ENCODE measurements at regions not wholly inside any gene's neighbourhood (a gene's known extent, or its start where the extent isn't known, plus 50 kb on each side); places are given as distances from the start of the nearest gene placed in this dataset.

DNA sequence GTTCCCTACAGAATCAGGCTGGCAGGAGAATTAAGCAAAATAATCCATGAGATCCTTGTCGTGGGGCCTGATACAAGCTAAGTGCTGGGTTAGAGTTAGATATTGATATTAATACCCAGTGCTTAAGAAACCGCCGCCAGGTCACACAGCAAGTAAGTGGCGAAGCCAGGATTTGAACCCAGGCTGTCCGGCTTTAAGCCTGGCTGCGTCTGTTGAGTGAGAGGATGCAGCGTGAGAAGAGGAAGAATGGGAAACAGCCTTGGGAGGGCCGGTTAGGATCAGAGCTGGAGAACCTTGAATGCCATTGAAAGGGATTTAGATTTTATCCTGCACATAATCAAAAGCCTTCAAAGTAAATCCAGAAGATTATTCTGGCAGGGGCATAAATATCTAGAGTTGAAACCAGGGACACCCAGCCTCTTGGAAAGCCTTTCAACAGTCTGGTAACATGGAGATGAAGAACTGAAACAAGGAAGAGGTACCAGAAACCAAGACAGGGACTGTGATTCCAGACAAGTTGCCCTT lies 64.8 kb upstream of the HELT start:
- TF ChIP-seq, protein P1, sequence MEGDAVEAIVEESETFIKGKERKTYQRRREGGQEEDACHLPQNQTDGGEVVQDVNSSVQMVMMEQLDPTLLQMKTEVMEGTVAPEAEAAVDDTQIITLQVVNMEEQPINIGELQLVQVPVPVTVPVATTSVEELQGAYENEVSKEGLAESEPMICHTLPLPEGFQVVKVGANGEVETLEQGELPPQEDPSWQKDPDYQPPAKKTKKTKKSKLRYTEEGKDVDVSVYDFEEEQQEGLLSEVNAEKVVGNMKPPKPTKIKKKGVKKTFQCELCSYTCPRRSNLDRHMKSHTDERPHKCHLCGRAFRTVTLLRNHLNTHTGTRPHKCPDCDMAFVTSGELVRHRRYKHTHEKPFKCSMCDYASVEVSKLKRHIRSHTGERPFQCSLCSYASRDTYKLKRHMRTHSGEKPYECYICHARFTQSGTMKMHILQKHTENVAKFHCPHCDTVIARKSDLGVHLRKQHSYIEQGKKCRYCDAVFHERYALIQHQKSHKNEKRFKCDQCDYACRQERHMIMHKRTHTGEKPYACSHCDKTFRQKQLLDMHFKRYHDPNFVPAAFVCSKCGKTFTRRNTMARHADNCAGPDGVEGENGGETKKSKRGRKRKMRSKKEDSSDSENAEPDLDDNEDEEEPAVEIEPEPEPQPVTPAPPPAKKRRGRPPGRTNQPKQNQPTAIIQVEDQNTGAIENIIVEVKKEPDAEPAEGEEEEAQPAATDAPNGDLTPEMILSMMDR (IDR thresholded peaks at IDR 0.05; ENCODE audit: unreplicated experiment) = no peak
- Mint-ChIP-seq H3K4me1 (peaks cover 5% of the 10 kb centered on the region), H3K4me3 (no peak overlapping the region), H3K36me3 (no peaks in the 10 kb centered on the region), H3K27me3 (ENCODE audit: low read depth) (peaks cover 25% of the 10 kb centered on the region), H3K27ac (no peak overlapping the region), H3K9me3 (no peaks in the 10 kb centered on the region)
- DNase-seq (ENCODE audit: low spot score in 2 of 2, unreplicated experiment in 2 of 2) = no peak

GRCh38 chr4:184953971-184954370 lies 64.3 kb upstream of the HELT start:
- no peaks in the 10 kb centered on the region for H3K36me3 Mint-ChIP-seq
- no peak overlapping the region for H3K4me3 Mint-ChIP-seq
- H3K27ac Mint-ChIP-seq = no peak overlapping the region
- peaks cover 20% of the 10 kb centered on the region for H3K27me3 Mint-ChIP-seq (ENCODE audit: low read depth)
- H3K9me3 Mint-ChIP-seq = no peaks in the 10 kb centered on the region
- H3K4me1 Mint-ChIP-seq = peaks cover 5% of the 10 kb centered on the region
- TF ChIP-seq, protein P1 (IDR thresholded peaks at IDR 0.05; ENCODE audit: unreplicated experiment) = no peak
- DNase-seq (ENCODE audit: low spot score in 2 of 2, unreplicated experiment in 2 of 2) = no peak

DNA sequence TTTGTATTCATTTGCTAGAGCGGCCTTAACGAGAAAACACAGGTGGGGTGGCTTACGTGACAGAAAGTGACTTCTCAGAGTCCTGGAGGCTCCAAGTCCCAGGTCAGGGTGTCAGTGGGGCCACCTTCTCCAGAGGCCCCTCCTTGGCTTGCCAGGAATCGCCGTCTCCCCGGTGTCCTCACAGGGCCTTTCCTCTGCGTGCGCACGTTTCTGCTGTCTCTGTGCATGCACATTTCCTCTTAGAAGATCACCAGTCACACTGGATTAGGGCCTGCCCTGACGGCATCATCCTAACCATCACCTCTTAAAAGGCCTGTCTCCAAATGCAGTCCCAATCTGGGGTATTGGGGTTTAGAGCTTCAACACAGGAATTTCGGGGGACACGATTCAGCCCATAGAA lies 63.8 kb upstream of the HELT start:
- TF ChIP-seq, protein P1 (IDR thresholded peaks at IDR 0.05; ENCODE audit: unreplicated experiment) = no peak
- Mint-ChIP-seq H3K36me3 (no peaks in the 10 kb centered on the region), H3K27ac (no peak overlapping the region), H3K4me1 (peaks cover 5% of the 10 kb centered on the region), H3K4me3 (no peak overlapping the region), H3K27me3 (ENCODE audit: low read depth) (peaks cover 16% of the 10 kb centered on the region), H3K9me3 (no peaks in the 10 kb centered on the region)
- DNase-seq (ENCODE audit: low spot score in 2 of 2, unreplicated experiment in 2 of 2) = no peak

GRCh38 chr4:184955116-184955515 lies 63.2 kb upstream of the HELT start:
- peaks cover 11% of the 10 kb centered on the region for H3K27me3 Mint-ChIP-seq (ENCODE audit: low read depth)
- no peak for DNase-seq (ENCODE audit: low spot score in 2 of 2, unreplicated experiment in 2 of 2)

GRCh38 chr4:184955636-184956035 lies 62.7 kb upstream of the HELT start:
- H3K36me3 Mint-ChIP-seq = no peaks in the 10 kb centered on the region
- no peak overlapping the region for H3K4me3 Mint-ChIP-seq
- H3K27ac Mint-ChIP-seq = no peak overlapping the region
- peaks cover 8% of the 10 kb centered on the region for H3K27me3 Mint-ChIP-seq (ENCODE audit: low read depth)
- TF ChIP-seq, protein P1 (IDR thresholded peaks at IDR 0.05; ENCODE audit: unreplicated experiment) = no peak
- peaks cover 13% of the 10 kb centered on the region for H3K4me1 Mint-ChIP-seq
- DNase-seq (ENCODE audit: low spot score in 2 of 2, unreplicated experiment in 2 of 2) = no peak
- H3K9me3 Mint-ChIP-seq = no peaks in the 10 kb centered on the region

More at GRCh38 chr4:184955116-184955515, 63.2 kb upstream of the HELT start:
- Mint-ChIP-seq H3K9me3 (no peaks in the 10 kb centered on the region), H3K27ac (no peak overlapping the region), H3K4me1 (peaks cover 8% of the 10 kb centered on the region), H3K36me3 (no peaks in the 10 kb centered on the region), H3K4me3 (no peak overlapping the region)
- TF ChIP-seq, protein P1 (IDR thresholded peaks at IDR 0.05; ENCODE audit: unreplicated experiment) = no peak

Measured in mesothelial cell of epicardium (in vitro differentiated cells).